Testis (tissue), 2 donors: ENCODE measurements at regions not wholly inside any gene's neighbourhood (a gene's known extent, or its start where the extent isn't known, plus 50 kb on each side); places are given as distances from the start of the nearest gene placed in this dataset.

Source experiments
- DNase-seq: peaks from one replicate; pipeline ENCODE4 v3.0.0-alpha.2; 2019
- H3K27ac ChIP-seq, 2 donors: fragments of 200-600 bp; sonication (generic); one replicate each; pipeline ENCODE4 v1.5.1; 2019
- H3K27me3 ChIP-seq: fragments of 200-600 bp; sonication (generic); one replicate; pipeline ENCODE4 v1.5.1; 2019
- H3K36me3 ChIP-seq: fragments of 200-600 bp; sonication (generic); one replicate; pipeline ENCODE4 v1.5.1; 2017; ENCODE audit warnings: low read depth; ENCODE audit errors: missing control alignments
- H3K4me1 ChIP-seq: fragments of 200-600 bp; sonication (generic); one replicate; pipeline ENCODE4 v1.5.1; 2019
- H3K4me3 ChIP-seq, 2 donors: fragments of 200-600 bp; sonication (generic); one replicate each; pipeline ENCODE4 v1.5.1; 2017 to 2019
- H3K9me3 ChIP-seq: fragments of 200-600 bp; sonication (generic); one replicate; pipeline ENCODE4 v1.5.1; 2017
- CTCF ChIP-seq, 3 experiments: fragments of 450-650 bp in 2 of 3; fragments of 200-600 bp in 1 of 3; sonication (generic) in 1 of 3; IDR thresholded peaks; one replicate each; pipeline ENCODE4 v1.5.1; 2016 to 2019; ENCODE audit warnings: antibody characterized with exemption in 3 of 3, mild to moderate bottlenecking in 2 of 3, moderate library complexity in 1 of 3
- POLR2A ChIP-seq: fragments of 450-650 bp; IDR thresholded peaks from one replicate; pipeline ENCODE4 v1.6.1; 2017; ENCODE audit warnings: antibody characterized with exemption, mild to moderate bottlenecking, moderate library complexity
- WGBS, 2 donors: methylation state at CpG; one replicate each; pipeline ENCODE4 v1.1.5; 2018; 5-methylcytosine and 5-hydroxymethylcytosine counted together
- intact Hi-C: fragments of 100-400 bp; cut with DNase I; formaldehyde crosslinking; loops from one replicate; pipeline ENCODE4 v1.15.1; 2023; ENCODE audit warnings: low total_unique reads

- H3K27me3 ChIP-seq = no peaks in the 10 kb centered on the region
- H3K4me1 ChIP-seq = no peaks in the 10 kb centered on the region
- no peak for DNase-seq
- H3K27ac ChIP-seq = no peak overlapping the region
- no peak for TF ChIP-seq CTCF (IDR thresholded peaks at IDR 0.05)
- TF ChIP-seq POLR2A = no peak
- intact Hi-C loops = no loop called here
- WGBS, 2 donors = 51 to 52% methylated on average over 3 of the region's 3 CpGs
- H3K4me3 ChIP-seq = no peak overlapping the region
- H3K36me3 ChIP-seq = no peaks in the 10 kb centered on the region
- H3K9me3 ChIP-seq = no peaks in the 10 kb centered on the region
Measured at GRCh38 chr18:27713738-27714095, 463.2 kb downstream of the CDH2 start.

- intact Hi-C loops = no loop called here
- Histone ChIP-seq H3K9me3 (no peaks in the 10 kb centered on the region), H3K27ac (no peak overlapping the region), H3K4me3 (no peak overlapping the region), H3K27me3 (no peaks in the 10 kb centered on the region), H3K4me1 (no peaks in the 10 kb centered on the region), H3K36me3 (no peaks in the 10 kb centered on the region)
- DNase-seq = no peak
- 53 to 64% methylated on average over 2 of the region's 2 CpGs for WGBS, 2 donors
- no peak for TF ChIP-seq CTCF (IDR thresholded peaks at IDR 0.05)
- TF ChIP-seq POLR2A = no peak
Measured at GRCh38 chr18:27713037-27713737, 463.7 kb downstream of the CDH2 start.

GRCh38 chr18:27712066-27712465, 464.9 kb downstream of the CDH2 start:
- no peaks in the 10 kb centered on the region for H3K36me3 ChIP-seq
- no peaks in the 10 kb centered on the region for H3K27me3 ChIP-seq
- H3K9me3 ChIP-seq = no peaks in the 10 kb centered on the region
- H3K4me3 ChIP-seq = no peak overlapping the region
- no peak overlapping the region for H3K27ac ChIP-seq
- WGBS, 2 donors = 67 to 69% methylated on average over 2 of the region's 2 CpGs
- TF ChIP-seq CTCF (IDR thresholded peaks at IDR 0.05) (no peak), POLR2A (no peak)
- intact Hi-C loops = no loop called here
- DNase-seq = no peak
- H3K4me1 ChIP-seq = no peaks in the 10 kb centered on the region

GRCh38 chr18:27711382-27711781, 465.5 kb downstream of the CDH2 start:
- intact Hi-C loops = no loop called here
- no peaks in the 10 kb centered on the region for H3K9me3 ChIP-seq
- no peak overlapping the region for H3K4me3 ChIP-seq
- no peaks in the 10 kb centered on the region for H3K4me1 ChIP-seq
- DNase-seq = no peak
- H3K27me3 ChIP-seq = no peaks in the 10 kb centered on the region
- no peak overlapping the region for H3K27ac ChIP-seq
- no peaks in the 10 kb centered on the region for H3K36me3 ChIP-seq
- TF ChIP-seq CTCF (IDR thresholded peaks at IDR 0.05) (no peak), POLR2A (no peak)

GRCh38 chr18:27709344-27709743, 467.6 kb downstream of the CDH2 start:
- 82 to 85% methylated on average over 1 of the region's 1 CpG for WGBS, 2 donors
- intact Hi-C loops = no loop called here
- TF ChIP-seq POLR2A = no peak
- no peak for TF ChIP-seq CTCF (IDR thresholded peaks at IDR 0.05)

More at GRCh38 chr18:27709344-27709743, 467.6 kb downstream of the CDH2 start:
- no peak overlapping the region for H3K4me3 ChIP-seq
- no peaks in the 10 kb centered on the region for H3K9me3 ChIP-seq
- no peak for DNase-seq
- no peaks in the 10 kb centered on the region for H3K4me1 ChIP-seq
- no peaks in the 10 kb centered on the region for H3K36me3 ChIP-seq
- H3K27ac ChIP-seq = no peak overlapping the region
- H3K27me3 ChIP-seq = no peaks in the 10 kb centered on the region
